Choroid plexus epithelial cell (primary cell): ENCODE measurements at regions not wholly inside any gene's neighbourhood (a gene's known extent, or its start where the extent isn't known, plus 50 kb on each side); places are given as distances from the start of the nearest gene placed in this dataset.
A peak's percentile ranks its signal among the peaks of the same experiment; 100 is the strongest.

Source experiments
- DNase-seq: peaks from one replicate; pipeline ENCODE4 v3.0.0-alpha.2; 2010; ENCODE audit warnings: low read depth
- H3K4me3 ChIP-seq: 2 replicates; pipeline ENCODE4 v1.5.1; 2011; ENCODE audit warnings: low read depth, mild to moderate bottlenecking, control low read depth, low read length, moderate library complexity
- TF ChIP-seq, protein P1 (sequence below): conservative IDR thresholded peaks from 2 replicates; pipeline ENCODE4 v1.5.1; 2011; ENCODE audit warnings: low read depth, mild to moderate bottlenecking, control low read depth, inconsistent platforms, low read length, moderate library complexity

- TF ChIP-seq, protein P1, sequence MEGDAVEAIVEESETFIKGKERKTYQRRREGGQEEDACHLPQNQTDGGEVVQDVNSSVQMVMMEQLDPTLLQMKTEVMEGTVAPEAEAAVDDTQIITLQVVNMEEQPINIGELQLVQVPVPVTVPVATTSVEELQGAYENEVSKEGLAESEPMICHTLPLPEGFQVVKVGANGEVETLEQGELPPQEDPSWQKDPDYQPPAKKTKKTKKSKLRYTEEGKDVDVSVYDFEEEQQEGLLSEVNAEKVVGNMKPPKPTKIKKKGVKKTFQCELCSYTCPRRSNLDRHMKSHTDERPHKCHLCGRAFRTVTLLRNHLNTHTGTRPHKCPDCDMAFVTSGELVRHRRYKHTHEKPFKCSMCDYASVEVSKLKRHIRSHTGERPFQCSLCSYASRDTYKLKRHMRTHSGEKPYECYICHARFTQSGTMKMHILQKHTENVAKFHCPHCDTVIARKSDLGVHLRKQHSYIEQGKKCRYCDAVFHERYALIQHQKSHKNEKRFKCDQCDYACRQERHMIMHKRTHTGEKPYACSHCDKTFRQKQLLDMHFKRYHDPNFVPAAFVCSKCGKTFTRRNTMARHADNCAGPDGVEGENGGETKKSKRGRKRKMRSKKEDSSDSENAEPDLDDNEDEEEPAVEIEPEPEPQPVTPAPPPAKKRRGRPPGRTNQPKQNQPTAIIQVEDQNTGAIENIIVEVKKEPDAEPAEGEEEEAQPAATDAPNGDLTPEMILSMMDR, result no peak
- no peak overlapping the region for H3K4me3 ChIP-seq
- no peak for DNase-seq
These were observed 311.1 kb upstream of the JAG1 start for GRCh38 chr20:10984913-10985312.

DNA sequence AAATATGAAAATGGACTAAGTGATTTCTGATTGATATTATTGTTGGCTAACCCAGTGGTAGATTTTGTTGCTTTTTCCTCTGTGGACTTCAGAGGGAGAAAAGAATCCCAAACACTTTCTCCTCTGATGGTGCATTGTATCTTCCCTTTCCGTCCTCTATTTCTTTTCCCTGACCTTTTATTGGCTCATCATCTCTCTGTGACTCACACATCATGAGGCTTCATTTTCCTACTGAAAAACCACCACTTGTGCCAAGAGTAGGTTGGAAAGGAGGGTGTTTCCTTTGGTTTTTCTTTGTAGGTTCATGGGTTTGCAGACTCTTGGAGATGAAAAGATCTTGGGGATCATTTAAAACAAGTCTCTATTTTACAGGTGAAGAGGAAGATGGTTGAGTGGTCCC, 311.7 kb upstream of the JAG1 start:
- TF ChIP-seq, protein P1, result no peak
- DNase-seq, result peak; percentile 88
- no peak overlapping the region for H3K4me3 ChIP-seq

DNA sequence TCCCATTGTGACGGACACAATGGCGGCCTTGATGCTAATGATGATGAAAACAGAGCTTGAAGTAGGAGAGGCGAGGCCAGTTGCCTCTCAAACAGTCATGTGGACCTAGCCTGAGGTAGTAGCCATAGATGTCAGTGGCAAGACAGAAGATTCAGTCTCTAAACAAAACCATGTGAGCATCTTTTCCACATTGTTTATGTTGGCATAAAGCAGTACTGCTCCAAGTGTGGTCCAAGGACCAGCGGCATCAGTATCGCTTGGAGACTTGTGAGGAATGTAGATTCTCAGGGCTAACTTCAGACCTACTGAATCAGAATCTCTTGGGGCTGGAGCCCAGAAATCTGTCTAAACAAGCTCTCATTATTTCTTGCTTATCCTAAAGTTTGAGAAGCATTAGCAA, 312.8 kb upstream of the JAG1 start:
- TF ChIP-seq, protein P1, result no peak
- peak; percentile 57 for DNase-seq
- no peak overlapping the region for H3K4me3 ChIP-seq

DNA sequence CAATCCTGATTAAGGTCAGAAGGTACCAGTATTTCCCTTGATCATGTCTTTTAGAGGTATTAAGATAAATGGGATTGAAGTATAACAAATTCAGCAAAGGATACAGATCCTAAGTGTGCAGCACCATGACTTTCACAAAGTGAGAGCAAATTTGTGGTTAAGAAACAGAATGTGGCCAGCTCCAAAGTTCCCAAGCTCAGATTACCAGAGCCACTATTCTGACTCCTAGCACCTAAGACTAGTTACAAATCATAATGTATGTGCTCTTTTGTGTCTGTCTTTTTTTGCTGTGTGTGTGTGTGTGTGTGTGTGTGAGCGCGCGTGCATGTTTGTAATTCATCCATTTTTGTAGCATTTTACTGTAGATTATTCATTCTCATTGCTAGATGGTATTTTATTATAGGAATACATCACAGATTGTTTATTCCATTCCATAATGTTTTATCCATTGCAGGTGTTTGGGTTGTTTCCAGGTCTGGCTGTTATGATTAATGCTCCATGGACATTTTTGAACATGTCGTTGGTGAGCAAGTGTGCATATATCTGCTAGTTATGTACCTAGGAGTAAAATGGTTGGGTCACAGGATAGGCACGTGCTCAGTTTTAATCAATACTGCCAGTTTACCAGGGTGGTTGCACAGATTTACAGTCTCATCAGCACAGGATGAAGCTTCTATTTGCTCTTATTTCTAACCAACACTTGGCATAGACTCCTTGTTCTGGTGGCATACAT, 314.0 kb upstream of the JAG1 start:
- no peak overlapping the region for H3K4me3 ChIP-seq
- peak; percentile 39 for DNase-seq
- TF ChIP-seq, protein P1, result no peak

DNA sequence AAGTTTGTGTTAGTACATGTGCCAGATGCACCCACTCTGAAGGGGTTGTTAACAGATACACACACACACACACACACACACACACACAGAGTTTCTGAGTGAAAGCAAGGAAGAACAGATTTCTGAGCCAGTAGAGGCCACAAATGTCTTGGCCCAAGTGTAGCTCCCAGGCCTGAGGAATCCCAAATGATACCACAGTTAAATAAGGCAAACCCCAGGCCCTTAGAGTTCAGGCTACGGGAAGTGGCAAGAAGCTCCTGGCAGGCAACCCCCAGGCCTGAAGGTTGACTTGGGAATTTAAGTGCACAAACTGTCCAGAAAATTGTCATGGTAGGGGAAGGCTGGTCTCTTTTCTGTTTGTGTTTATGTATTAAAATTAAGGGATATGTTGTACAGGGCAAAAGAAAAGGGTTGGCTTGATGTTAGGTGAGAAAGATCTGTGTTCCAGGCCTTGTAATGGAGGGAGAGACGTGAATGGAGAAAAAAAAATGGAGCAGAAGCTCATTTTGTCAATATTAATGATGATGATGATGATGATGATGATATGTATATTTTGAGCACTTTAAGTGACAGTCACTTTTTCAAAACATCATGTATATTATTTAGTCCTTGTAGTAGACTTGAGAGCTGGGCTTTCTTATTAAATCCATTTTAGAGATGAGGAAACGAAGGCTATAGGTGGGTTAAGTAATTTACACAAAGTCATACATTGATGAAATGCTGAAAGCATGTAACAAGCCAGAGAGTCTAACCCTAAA, 317.0 kb upstream of the JAG1 start:
- H3K4me3 ChIP-seq, result no peak overlapping the region
- DNase-seq, result no peak
- TF ChIP-seq, protein P1, result no peak

DNA sequence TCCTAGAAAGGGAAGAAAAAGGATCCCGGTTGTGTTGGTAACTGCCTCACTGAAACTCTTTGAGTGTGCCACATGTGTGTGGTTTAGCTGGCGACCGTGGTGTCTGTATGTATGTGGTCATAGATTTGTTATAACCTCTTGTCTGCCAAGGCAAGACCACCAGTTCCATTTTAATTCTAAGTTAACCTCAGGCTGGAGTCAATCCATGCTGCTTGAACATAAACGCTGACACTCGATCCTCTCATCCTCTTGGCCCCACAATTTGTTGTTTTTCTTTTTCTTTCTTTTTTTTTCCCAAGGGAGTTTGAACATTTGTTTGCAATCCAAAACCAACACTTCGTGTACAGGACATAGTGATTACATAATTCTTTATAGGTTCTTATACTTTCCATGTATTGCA, 318.9 kb upstream of the JAG1 start:
- no peak overlapping the region for H3K4me3 ChIP-seq
- TF ChIP-seq, protein P1, result no peak
- DNase-seq, result peak; percentile 71
